ENCODE measurements at regions not wholly inside any gene's neighbourhood (a gene's known extent, or its start where the extent isn't known, plus 50 kb on each side); places are given as distances from the start of the nearest gene placed in this dataset.

DNA sequence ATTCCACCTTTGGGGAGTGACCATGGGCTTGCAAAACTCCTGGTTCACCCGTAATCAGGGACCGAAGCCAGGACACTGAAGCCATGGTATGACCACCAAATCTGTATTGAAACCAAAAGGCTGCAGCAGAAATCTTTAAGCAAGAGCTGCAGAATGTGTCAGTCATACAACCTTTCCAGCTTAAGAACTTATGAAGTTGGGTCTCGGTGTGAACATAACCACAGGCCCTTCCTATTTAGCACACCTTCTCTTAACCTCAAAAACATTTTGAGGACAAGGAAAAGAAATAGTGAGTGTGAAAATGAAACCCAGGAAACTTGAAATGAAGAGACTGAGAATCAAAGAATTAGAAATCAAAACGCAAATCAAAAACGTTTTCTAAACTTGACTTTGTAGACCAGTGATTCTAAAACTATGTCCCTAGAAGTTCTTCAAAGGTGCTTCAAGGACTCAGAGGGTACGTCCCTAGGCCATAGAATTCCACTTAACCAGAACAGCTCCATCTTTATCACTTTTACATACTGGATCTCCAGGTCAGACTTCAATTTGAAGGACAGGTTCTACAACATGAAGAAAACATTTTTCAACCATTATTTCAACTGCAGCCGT is 231.6 kb upstream of the GRIP1 start:
- no peak for DNase-seq (ENCODE audit: low spot score)

DNA sequence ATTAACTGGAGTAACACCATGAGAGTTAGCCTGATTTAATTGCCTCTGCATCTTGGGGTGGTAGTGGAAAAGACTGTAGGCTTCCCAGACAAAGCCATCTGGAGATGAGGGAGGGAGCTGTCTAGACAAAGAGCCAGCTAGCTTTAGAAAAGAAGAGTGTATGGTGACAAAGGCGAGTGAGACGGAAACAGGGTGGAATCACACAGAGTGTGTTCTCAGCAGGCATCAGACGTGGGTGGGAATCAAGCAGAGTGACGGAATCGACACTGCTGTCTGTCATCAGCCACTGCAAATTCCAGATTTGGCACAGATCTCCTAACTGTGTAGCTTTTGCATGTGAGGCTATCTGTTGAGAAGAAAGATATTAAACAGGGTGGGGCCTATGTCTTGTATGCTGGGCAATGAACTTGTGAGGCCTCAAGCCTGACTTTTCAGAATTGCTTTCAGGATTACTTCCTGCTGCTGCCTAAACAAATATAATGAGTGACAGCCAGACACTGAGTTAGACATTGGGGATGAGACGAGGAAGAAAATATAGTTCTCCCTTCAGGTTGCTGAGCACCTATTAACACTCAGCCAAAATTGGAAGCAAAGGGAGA is 236.5 kb upstream of the GRIP1 start:
- no peak for DNase-seq (ENCODE audit: low spot score)

DNA sequence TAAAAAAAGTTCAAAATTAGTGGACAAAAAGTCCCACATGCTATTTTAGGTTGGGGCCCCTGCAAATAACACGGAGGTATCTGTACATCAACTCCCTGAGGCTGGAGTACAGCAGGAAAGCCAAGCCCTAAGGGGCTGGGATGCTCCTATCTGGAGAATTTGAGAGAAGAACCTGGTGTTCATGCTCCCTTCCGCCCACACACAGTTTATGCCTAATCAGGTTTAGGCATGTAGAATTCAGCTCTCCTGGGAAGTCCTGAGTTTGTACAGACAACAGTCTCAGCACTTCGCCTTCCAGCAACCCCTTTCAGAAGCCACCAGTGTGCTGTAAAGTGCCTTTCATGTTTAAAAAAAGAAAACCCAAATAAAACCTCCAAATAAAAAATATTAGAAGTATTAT is 237.3 kb upstream of the GRIP1 start:
- no peak for DNase-seq (ENCODE audit: low spot score)

DNA sequence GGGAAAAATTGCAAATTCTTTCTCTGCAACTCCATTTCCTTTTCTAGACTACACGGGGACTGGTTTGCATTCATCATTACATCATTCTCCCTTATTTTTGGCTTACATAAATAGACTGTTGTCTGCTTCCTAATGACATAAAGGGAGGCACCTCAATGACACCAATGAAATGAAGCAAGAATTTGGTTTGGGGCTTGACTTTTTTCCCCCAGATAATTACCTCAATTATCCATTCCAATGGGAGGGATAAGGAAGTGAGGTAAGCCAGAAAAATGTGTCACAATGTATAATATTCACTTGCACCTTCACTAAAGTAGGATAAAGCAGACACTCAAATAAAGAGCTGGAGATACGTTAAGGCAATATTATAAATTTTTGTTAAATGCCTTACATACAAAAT is 240.6 kb upstream of the GRIP1 start:
- no peak for DNase-seq (ENCODE audit: low spot score)

DNA sequence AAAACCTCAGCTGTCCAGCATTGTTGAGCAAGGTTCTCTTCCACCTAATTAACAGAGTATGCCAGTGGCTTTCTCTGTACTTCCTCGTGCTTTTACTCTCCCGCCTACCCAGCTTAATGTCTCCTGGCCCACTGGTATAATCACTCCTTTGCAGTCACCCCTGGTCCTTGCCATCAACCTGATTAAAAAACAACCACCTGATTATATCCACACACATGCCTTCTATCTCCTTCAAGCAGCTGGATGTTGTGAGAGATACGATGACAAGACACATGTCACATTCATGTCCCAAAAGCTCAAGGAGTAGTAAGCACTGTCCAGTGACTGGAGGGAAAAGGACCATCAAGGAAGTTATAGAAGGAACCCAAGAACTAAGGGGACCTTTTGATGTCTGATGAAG is 241.3 kb upstream of the GRIP1 start:
- peak; percentile 3 for DNase-seq (ENCODE audit: low spot score)

DNA sequence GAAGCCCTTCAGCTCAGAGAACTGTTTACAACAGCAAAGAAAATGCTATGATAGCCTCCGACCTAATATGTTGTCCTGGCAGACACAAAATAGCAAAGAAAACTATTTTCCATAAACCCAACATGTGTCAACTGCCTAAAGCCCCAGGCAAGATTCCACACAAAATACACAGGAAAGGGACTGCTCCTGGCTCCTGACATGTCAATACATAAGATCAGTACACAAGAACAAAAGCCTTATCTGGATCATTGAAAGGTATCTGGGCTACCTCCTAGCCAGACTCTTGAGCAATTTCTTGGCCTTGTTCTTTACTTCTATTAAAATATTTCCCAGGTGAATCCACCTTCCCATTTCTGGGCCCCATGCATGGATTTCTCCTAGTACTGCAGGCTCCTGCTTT is 242.3 kb upstream of the GRIP1 start:
- DNase-seq (ENCODE audit: low spot score), result no peak

DNA sequence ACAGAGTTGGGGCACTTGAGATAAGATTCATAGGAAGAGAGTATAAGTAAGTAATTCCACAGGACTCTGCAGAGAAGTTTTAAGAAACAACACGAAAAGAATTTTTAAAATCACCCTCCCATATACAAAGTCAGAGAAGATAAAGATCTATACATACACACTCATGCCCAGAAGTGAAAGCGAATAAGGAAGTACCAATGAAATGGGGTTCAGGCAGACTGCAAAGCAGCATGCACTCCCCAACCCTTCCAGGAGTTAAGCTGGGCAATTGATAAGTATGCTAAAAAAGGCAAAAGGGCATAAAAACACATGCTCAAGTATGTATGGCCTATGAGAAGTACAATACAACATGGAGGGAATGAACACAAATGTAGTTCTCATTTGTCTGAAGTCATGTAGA is 246.2 kb upstream of the GRIP1 start:
- DNase-seq (ENCODE audit: low spot score), result no peak

DNA sequence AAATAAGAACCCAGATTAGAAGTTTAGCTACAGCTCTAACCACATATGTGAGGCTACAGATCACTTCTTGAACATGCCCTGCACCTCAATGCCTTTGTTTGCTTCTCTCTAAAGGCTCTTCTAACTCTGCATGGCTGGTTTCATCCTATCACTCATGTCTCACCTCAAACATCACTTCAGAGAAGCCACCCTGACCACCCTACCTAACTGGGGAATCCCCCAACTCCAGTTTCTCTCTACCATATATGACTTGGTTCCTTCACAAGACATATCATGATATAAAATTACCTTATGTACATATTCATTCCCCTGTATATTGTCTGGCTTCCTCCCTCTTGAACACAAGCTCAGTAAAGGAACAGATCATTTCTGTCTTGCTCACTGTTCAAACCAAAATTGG is 250.2 kb upstream of the GRIP1 start:
- DNase-seq (ENCODE audit: low spot score), result no peak

DNA sequence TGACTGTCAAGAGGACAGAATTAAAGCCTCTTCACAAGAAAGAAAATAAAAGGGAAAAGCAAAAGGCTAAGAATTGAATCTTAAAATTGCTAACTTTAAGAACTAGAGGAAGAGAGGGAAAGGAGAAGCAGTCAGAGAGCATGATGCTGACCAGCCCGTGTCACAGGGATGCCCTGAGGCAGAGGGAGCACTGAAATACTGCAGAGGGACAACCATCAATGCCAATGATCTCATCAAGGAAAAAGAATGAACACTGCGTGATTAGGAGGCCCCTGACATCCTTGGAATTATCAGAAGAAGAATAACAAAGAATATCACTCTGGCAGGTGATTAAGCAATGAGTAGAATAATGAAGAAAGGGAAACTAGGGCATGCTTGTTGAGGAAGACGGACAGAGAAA is 252.2 kb upstream of the GRIP1 start:
- no peak for DNase-seq (ENCODE audit: low spot score)

DNA sequence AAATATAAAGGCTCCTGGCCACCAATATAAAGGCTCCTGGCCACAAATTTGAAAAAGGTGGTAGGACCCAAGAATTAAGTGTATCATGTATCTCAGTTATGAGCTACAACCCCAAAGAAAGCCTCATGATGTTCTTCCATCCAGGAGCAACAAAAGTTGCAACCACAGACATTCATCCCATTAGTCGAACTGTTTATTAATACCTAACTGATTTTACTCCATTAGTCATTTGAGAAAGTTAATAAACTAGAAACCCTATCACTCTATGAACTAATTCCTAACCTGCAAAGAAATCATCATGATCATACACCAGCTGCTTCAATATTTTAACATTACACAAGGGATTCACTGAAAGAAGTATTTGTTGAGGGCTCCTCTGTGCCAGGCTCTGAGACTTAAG is 253.2 kb upstream of the GRIP1 start:
- no peak for DNase-seq (ENCODE audit: low spot score)

DNA sequence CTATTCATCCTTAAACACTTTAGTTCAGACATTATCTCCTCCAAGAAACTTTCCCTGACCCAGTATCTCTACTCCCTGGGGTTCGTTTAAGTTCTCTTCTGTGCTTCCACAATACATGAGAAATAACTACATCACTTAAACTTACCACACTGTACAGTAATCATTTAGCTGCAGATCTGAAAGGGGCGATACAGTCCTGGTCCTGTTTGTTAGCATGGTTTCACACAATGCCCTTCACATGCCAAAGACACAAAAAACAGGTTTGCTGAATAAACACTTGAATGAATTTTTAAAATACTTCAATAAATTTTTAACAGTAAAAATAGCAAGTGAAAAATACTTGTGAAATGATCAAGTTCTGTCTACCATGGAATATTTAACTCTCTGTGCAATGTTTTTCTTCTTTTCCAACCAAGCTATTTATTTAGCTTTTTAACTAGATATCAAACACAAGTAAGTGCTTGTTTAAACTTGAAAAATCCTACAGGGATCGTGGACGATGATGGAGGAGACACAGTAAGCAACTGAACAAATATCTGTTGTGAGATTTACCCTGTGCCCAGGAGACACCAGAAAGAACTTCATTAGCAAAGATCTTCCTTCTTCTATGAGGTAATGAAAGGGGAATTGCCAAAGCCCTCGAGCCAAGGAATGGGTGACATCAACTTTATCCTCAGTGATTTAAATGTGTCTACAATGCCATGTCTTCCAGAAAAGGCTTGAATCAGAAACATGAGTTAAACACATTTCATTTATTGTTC is 255.6 kb upstream of the GRIP1 start:
- DNase-seq (ENCODE audit: low spot score), result no peak

DNA sequence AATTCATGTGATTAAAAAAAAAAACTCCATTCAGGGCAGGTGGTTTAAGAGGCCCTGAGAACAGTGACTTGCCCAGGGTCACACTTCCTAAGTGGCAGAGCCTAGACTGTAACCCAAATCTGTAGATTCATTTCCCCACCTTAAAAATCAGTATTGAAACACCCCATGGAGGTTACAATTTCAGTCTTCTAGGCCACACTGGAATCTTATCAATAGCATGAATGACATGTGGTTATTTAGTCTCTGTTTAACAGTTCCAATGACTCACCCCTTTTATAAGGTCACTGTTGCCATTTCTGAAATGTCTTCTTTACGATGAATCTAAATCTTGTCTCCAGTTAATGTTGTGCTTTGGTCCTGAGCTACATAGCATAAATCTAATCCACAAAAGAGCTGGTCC is 262.3 kb upstream of the GRIP1 start:
- no peak for DNase-seq (ENCODE audit: low spot score)

DNA sequence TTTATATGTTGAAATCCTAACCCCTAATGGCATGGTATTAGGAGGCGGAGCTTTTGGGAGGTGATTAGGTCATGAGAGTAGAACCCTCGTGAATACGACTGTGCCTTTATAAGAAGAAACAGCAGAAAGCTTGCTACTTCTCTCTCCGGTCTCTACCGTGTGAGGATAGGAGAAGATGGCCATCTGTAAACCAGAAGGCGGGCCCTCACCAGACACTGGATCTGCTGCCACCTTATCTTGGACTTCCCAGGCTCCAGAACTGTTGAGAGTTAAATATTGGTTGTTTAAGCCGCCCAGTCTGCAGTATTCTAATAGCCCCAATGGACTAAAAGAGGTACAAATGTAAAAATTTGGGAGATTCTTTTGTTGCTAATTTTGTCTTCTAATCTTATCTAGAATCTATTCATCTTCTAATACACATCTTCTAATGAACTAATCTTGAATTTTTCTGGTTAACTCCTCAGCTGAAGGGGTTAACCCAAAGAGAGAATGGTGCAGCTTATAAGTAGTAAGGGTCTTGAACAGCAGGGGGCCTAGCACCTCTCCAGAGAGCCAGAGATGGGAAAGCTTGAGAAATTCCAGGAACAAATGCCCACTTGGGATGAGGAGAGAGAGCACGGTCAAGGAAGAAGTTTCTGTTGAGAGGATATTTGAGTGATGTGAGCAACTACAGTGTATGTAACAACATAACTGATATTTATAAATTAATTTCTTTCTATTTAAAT is 264.0 kb upstream of the GRIP1 start:
- DNase-seq (ENCODE audit: low spot score), result no peak

DNA sequence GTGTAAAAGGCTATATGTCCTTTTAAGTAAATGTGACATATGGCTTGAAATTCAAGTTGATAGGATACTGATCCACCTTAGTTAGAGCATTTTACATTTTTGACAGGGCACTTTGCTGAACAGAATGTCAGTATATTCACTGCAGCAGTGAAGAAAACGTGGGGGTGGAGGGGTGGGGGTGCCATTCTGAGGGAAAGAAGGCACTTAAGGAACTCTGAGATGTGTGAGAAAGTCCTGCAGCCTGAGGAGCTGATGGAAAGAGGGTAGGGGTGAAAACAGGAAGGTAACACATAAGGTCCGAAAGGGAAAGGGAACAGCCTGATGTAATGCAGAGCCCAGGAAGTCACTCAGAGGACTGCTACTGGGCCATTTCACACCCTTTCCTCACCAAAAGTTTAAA is 265.5 kb upstream of the GRIP1 start:
- no peak for DNase-seq (ENCODE audit: low spot score)

DNA sequence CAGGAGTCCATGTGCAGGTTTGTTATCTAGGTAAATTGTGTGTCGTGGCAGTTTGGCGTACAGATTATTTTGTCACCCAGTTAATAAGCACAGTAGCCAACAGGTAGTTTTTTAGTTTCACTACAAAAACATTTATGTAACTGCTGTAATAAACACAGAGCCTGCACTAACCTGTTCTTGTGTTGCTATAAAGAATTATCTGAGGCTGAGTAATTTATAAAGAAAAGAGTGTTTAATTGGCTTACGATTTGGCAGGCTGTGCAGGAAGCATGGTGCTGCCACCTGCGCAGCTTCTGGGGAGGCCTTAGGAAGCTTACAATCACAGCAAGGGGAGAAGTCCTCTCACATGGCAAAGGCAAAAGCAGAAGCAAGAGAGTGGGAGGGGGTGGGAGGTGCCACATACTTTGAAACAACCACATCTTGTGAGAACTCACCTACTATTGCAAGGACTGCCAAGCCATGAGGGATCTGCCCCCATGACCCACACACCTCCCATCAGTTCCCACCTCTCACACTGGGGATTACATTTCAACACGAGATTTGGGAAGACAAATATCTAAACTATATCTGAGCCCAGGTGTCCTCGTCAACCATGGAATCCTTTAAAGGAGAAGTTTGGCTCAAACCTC is 266.4 kb upstream of the GRIP1 start:
- DNase-seq (ENCODE audit: low spot score), result no peak

DNA sequence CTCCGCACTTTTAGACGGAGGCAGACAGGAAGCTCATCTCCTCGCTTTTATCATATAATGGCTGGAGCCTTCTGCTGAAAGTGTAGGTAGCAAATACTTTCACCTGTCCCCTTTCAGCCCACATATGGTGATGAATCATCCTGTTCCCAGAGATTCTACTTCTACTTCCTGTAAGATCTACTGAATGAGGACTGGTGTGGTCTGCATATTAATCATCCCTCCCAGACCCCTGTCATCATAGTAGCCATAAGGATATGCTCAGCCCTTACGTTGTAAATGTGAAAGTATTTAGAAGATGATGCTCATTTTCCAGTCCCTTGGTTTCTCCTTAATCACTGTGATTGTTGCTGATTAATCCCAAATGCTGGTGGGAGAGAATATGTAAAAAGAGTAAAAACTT is 268.2 kb upstream of the GRIP1 start:
- DNase-seq (ENCODE audit: low spot score), result no peak

DNA sequence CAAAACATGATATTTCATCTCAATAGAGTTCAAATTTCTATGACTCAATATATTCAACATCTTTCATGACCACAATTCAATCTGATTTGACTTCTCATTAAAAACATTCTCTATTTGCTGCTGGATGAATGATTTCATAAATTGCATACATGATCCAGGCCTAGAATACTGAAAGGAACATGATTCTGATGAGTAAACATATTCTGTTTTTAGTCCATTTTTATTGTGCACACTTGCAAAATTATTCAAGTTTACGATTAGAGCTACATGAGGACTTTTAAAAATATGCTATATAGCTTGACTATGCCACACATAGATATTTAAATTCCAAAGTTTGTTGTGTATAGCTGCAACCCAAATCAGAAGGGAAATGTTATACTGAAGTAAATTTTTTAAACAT is 273.8 kb upstream of the GRIP1 start:
- DNase-seq (ENCODE audit: low spot score), result no peak

DNA sequence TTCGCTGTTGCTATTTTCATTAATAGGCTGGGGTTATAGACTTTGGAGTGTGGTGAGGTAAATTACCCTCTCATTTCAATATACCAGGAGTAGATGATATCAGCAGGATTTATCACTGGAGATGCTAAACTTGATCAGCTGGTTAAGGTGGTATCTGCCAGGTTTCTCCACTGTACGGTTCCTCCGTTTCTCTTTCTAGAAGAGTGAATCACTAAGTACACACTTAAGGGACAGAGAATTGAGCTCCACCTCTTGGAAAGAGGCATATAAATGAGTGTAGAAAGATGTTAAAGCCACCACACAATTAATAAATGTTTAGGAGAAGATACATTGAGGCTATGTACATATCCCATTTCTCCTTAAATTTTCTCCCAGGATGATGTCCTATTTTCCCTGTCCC is 277.4 kb upstream of the GRIP1 start:
- no peak for DNase-seq (ENCODE audit: low spot score)

DNA sequence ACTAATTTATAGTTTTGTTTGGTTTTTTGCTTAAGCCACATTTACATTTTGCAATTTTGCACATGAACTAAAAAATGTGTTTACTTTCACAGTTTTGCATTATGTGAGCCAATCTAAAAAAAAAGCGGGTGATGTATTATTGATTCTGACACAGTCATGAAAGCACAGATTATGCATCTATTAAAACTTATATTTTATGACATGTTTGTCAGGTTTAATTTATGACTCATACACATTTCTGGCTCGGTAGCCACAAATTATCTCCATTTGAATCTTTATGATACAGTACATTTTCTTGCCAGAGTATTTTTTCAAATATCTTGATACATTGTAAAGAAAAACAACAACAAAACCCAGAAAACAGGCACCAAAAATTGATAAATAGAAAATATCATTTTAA is 280.4 kb upstream of the GRIP1 start:
- no peak for DNase-seq (ENCODE audit: low spot score)

DNA sequence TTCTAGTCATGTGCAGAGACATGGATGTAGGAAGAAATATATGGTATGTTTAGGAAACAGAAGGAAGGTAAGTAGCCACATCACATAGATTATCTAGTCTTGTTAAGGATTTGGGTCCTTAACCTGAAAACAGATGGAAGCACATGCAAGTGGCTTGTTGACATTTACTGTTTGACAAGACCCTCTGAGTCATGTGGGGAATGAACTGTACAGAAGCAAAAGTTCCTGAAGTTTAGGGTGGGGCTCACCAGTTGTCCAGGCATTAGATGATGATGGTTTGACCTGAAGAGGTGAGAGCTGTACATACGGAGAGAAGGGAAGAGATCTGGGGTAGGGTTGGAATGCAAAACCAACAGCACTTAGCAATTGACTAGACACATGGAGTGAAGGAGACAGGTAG is 281.1 kb upstream of the GRIP1 start:
- no peak for DNase-seq (ENCODE audit: low spot score)

DNA sequence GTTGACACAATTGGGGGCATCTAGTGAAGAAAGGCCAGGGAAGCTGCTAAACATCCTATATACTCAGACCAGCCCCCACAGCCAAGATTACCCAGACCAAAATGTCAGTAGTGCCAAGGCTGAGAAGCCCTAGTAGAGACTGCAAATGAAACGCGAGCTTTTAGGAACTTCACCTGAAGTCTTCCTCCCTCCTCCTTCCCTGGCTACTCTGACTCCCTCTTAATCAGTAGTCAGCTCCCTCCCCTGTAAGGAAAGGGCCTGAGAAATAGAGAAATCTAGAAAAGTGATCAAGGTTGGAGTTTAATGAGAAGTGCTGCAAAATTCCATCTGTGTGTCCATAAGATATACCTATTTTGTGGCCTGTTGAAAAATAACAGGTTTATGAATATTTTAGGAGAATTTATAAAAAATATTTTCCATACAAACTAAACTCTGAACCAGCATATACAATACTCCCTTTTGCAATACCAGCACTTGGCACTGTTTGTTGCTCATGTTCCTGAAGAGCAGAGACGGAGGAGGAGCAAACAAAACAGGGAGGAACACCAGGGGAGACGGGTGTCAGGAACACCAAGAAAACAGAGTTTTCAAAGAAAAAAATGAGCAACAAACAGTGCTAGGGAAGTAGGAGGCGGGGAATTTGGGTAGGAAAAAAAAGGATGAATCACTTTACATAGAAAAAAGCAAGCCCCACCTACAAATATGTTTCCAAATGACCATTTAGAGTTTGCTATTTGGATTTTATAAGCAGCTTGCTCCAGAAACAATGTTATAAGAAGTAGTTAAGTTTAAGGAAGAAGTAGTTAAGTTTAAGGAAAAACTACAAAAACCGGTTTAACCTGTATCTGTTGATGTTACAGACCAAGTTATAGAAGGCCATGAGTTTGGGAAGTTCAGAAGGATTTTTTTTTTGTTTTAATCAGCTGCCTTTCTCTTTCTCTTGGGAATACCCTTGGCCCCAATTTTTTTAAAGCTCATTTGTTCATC is 282.1 kb upstream of the GRIP1 start:
- no peak for DNase-seq (ENCODE audit: low spot score)

All from hematopoietic multipotent progenitor cell treated with erythropoietin and hydrocortisone succinate and interleukin-3 and kit ligand, for 15 days (in vitro differentiated cells).